NCI-H2196 treated with DMSO at 0.1 percent for 48 hours (cell line): ENCODE measurements at regions not wholly inside any gene's neighbourhood (a gene's known extent, or its start where the extent isn't known, plus 50 kb on each side); places are given as distances from the start of the nearest gene placed in this dataset.

ENCODE experiments used
- DNase-seq: peaks from one replicate; lab custom pipeline; 2025; ENCODE audit not compliant: unreplicated experiment; lab: John Stamatoyannopoulos, UW

DNA sequence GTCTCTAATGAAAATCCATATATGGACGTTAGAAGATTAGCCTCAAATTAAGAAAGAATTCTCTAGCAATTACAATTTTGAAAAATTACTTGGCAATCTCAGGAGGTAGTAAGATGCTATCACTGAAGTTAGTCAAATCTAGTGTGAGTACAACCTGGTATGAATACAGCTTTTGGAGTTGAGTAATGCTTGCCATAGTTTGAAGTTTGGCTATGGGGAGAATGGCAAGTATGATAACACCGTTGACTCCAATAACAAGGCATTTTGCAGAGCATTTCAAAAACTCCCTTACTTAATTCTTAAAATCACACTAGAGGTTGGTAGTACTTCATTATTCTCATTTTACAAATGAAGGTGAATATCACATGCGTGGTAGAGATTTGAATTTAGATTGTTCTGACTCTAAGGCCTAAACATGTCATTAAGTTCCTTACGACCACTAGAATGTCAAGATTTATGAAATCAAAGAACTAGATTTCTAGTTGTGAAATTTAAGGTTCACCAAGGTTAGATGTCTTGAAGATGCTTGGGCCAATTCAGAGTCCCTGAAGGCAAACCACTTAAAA lies 355.4 kb downstream of the ETS1 start:
- no peak for DNase-seq

DNA sequence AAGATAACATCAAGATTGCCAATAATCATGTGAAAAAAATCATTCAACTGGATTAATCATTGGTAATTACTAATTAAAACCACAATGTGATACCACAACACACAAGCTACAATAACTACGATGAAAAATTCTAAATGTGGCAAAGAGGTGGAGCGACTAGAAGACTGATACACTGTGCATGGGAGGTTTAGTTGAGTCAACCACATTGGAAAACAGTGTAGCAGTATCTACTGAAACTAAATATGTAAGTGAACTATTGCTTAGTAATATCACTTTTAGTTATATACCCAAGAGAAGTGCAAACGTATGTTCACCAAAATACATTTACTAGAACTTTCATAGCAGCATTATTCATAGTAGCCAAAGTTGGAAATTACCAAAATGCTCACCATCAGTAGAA lies 359.9 kb downstream of the ETS1 start:
- no peak for DNase-seq

DNA sequence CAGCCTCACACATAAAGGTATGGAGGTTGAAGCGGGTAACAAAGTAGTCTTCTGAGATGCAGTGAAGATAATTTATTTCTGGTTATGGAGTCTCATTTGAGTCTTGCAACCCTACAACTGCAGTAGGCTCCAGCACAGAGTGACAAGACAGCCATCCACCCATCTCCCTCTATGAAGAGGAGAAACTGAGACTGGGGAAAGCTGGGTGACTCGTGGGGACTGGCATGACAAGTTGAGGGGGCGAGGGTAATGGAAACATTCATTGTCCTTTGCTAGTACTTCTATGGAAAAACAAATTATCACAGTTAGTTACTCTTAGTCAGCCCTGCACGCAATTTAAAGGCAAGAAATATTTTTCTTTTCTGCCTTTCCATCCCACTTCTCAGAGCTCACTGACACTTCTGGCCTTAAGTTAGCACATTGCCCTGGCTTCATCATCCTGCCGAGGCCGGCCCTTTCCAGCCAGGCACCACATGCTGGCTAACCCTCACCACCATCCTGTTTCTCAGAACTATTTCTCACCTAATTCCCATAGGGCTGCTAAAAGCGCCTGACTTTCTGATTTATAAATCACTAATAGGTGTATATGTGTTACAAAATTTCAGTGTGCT lies 361.1 kb downstream of the ETS1 start:
- DNase-seq = no peak

DNA sequence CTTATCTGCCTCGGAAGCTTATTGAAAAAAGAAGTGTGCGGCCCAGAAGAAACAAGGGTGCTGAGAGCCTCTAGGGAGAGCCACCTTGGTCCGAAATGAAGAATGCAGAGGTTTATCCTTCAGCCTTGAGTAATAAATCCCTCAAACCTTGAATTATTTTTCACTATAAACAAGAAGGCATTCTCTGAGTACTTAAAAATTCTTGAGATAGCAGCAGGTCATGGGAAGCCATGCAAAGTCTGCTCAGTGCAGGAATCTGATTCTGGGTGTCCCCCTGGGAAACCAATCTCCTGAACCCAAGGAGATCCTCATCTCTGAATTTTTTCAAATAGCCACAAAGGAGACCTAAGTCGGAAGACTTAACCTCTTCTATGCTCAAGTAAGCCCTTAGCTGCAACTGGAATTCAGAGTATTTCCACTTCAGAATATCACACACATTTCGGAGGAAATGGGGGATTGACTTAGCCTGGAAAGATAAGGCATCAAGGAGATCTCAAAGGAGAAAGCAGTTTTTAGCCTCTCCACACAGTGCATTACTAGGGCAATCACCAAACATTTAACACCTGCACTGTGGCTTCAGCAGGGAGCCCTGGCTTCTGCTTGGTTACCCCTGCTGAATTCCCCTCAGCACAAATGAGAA lies 365.0 kb downstream of the ETS1 start:
- no peak for DNase-seq

DNA sequence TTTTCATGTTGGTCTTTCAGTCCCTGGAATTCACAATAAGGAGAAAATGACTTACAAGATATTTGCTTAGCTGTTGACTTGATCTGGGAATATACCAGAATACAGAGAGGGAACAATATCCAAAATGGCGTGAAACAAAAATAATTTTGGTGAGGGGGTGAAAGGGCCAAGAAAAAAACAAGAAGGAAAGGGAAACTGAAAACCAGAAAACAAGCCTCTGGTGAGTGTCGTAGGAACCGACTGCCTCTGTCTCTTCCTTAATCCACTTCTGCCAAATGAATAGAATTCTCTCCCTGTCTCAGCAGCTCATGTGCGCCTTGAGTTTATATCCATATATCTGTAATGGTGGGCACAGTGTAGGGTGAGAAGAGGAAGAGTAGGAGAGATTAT lies 367.6 kb downstream of the ETS1 start:
- DNase-seq = no peak

DNA sequence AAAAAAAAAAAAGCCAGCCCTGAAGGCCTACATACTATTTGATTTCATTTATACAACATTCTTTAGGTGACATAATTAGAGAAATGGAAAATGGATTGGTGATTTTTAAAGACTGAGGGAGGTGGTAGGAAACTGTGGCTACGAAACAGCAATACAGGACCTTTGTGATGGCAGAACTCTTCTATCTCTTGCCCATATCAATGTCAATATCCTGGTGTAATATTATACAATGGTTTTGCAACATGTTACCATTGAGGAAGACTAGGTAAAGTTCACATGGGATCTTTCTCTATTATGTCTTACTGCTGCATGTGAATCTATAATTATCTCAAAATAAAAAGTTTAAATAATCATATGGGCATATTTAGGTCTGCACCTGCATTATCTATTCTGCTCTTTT lies 371.2 kb downstream of the ETS1 start:
- no peak for DNase-seq

DNA sequence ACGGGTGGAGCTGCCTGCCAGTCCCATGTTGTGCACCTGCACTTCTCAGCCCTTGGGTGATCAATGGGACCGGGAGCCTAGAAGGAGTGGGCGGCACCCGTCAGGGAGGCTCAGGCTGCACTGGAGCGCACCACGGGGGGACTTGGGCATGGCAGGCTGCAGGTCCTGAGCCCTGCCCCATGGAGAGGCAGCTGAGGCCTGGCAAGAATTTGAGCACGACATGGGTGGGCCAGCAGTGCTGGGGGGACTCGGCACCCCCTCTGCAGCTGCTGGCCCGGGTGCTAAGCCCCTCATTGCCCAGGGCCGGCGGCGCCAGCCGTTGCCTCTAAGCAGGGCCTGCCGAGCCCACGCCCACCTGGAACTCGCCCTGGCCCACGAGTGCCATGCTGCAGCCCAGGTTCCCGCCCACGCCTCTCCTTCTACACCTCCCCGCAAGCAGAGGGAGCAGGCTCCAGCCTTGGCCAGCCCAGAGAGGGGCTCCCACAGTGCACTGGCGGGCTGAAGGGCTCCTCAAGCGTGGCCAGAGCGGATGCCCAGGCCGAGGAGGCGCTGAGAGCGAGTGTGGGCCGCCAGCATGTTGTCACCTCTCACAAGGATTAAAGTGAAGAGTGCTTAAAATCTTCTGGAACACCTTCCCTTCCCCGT lies 372.0 kb downstream of the ETS1 start:
- no peak for DNase-seq

DNA sequence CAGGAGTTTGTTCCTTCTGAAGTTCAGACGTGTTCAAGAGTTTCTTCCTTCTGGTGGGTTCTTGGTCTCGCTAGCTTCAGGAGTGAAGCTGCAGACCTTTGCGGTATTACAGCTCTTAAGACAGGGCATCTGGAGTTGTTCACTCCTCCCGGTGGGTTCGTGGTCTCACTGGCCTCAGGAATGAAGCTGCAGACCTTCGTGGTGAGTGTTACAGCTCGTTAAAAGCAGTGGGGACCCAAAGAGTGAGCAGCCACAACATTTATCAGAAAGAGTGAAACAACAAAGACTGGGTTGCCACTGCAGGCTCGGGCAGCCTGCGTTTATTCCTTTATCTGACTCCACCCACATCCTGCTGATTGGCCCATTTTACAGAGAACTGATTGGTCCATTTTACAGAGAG lies 373.1 kb downstream of the ETS1 start:
- DNase-seq = no peak

DNA sequence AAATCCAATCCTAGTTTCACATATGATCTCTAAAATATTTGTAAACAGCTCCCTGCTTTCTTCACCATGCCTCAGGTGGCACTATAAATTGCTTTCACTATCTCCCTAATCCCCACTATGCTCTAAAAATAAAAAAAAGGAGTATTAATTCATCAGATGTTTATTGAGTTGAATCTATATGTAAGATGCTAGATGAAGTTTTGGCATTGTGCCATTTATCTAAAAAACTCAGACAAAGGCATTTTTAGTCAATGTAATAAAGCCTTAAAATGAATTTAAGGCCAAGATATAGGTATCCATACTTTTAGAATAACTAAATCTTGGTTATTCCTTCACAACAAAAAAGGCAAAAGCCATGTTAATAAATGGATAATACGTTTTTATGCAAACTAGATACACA lies 373.9 kb downstream of the ETS1 start:
- no peak for DNase-seq

DNA sequence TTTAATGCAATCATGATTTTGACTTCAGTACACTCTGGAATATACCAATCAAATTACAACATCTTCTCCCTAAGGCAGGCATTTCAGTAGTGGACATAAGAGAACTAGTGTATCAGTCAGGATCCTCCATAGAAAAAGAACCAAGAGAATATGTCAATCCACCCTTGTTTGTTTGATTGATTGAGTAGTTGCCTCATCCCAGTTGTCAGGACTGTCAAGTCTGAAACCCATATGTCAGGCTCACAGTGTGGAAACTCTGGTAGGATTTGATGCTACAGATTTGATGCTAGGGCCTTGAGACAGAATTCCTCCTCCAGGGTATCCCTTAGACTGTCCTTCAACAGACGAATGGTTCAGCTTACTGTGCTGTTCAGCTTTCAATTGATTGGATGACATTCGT lies 375.0 kb downstream of the ETS1 start:
- no peak for DNase-seq

DNA sequence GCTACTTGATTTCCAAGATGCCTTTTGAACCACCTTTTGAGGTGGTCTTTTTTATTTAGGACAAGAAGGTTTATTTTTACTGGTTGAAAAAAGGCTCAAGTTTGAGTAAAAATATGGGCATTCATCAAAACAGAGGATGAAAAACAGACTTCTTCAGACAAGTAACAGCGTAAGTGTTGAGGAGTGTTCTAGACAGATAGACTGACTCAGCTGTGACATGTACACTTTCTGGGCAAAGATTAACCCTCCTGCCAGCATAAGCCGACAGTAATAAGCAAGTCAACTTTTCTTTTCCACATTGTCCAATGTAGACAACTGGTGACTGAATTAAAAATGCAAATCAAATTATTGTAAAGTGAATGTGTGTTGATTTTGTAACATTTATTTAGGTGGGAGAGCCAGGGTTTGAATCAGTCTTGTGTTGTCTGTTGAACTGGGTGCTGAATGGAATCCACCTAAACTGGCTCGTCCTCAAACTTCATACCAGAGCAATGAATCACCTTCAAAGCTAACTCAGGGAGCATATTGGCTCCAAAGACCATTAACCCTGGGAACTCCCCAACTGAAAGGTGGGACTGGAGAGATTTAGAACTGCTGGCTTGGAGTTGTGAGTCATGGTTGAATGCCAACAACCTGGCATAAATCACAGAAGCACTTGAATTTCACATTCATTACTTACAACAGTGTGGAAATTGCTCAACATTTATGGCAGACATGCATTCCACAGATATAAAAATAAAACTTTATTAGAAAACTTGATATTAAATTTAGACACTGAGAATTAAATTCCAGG lies 377.0 kb downstream of the ETS1 start:
- peak; percentile 32 for DNase-seq

DNA sequence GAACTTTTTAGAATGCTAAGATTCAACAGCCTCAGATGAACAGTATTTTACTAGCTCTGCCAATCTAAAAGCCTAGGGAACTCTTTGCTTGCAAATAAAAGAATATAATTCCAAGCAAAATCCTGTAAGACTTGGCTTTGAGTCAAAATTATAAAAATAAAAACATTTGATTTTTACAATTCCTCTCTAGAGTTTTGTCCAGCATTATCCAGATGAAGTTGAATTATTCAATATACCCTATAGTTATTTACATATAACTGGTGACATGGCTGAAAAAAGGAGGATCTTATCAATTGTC lies 378.3 kb downstream of the ETS1 start:
- no peak for DNase-seq

DNA sequence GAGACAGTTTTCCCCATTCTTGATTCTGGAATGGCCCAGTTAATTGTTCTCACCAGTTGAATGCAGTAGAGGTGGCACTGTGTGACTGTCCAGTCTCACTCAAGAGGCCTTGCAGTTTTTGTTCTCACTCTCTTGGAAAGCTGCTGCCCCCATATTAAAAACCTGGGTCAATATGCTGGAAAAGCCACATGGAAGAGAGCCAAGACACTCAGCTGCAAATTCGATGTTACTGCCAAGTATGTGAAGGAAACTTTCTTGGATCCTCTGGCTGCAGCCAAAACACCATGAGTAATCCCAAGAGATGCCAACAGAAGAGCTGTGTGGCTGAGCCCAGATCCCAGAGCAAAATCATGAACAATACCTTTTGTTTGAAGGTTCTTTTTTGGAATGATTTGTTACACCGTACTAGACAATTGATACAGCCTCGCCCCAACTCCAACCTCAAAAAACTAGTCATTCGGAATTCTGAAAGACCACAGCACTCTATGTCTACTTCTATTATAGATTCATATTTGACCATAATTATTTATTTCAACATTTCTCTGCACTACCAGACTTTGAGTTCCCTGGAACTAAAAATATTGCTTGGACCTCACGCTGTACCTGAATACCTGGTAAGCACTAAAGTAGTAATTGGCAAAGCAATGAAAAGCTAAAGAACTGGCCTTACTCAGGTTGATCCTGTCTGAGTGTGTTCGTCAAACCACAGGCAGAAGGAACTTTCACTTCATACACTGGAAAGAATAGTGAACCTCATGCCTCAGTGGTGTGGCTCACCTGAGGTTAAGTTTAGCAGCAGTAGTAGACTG lies 378.8 kb downstream of the ETS1 start:
- no peak for DNase-seq

DNA sequence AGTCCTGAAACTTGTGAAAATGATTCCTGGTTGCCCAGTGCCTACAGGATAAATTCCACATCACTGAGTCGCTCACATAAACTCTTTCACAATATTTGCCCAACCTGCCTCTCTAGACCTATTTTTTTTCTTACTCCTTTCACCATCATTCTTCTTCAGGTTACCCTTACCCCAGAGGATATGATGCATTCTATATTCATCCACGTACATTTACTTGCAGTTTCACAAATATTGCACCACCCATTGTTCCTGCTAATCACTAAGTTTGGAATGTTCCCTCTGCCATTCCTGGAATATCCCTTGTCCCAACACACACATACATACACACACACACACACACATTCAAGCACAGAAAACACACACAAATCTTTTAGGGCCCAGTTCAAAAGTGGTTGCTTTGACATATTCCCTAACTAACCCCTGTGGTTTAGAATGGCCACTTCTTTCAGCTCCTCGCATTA lies 379.5 kb downstream of the ETS1 start:
- no peak for DNase-seq

DNA sequence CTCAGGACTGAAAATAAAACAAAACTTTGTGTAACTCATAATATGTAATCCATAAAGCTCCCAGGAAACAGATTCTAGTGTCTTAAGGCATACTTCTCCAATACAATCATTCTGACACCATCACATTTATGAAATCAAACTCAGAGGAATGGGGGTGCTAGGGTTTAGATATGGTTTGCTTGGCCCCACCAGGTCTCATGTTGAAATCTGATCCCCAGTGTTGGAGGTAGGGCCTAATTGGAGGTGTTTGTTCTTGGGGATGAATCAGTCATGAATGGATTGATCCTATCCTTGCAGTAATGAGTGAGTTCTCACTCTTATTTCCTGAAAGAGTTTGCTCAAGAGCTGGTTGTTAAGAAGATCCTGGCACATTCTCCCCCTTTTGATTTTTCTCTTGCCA lies 380.9 kb downstream of the ETS1 start:
- no peak for DNase-seq

DNA sequence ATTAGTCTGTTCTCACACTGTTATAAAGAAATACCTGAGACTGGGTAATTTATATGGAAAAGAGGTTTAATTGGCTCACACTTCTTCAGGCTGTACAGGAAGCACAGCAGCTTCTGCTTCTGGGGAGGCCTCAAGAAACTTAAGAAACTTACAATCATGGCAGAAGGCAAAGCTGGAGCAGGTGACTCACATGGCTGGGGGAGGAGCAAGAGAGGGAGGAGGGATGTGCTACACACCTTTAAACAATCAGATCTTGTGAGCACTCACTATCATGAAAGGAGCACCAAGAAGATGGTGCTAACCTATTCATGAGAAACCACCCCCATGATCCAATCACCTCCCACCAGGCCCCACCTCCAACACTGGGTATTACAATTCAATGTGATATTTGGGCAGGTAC lies 381.6 kb downstream of the ETS1 start:
- DNase-seq = no peak

DNA sequence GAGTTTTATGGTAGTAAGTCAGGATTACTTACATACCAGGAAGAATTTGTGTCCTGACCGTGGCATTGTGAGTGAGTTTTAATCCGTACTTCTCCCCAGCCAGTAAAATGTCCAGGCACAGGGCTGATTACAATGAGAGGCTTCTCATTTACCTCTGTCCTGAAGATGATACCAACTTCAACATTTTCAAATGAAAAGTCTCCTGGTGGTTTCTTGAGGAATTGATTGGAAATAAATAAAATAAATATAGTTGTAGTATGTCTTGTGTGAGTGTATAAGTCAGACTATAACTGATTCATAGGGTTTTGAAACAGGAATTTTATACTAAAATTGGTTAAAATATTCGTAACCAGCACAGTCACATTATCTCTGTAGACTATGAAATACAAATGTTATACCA lies 382.5 kb downstream of the ETS1 start:
- no peak for DNase-seq

DNA sequence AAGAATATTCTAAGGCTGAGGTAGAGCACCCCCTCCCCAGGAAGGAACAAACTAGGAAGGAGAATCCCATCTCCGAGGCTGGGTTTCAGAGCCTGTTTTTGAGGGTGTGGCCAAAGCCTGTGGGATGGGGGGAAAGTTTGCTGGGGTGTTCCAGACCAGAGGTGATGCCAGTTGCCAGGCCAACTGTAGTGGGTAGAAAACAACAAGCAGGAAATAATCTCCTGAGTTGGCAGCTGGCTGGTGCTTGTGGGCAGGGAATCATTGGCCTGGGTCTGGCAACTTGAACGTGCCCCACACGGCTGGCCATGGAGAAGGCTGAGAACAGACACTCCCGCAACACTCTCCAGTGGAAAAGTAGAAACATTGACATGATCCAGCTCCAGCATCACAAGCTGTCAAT lies 385.6 kb downstream of the ETS1 start:
- no peak for DNase-seq

DNA sequence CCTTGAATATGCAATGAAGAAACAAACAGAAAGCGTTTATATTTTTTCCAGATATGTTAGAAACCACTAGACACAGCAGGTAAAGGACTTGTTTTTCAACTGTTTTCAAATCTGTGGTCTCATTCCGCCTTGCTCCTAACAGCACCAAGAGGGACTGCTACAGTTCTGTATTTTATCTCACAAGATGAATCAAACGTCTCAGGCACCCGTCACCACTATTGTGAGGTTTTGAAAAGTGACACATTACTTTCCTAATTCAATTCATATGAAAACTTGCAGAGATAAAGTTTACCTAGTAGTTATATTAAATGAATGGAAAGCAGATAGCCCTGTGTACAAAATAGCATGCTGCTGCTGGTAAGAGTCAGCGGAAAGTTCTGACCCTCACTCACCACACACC lies 386.3 kb downstream of the ETS1 start:
- no peak for DNase-seq

DNA sequence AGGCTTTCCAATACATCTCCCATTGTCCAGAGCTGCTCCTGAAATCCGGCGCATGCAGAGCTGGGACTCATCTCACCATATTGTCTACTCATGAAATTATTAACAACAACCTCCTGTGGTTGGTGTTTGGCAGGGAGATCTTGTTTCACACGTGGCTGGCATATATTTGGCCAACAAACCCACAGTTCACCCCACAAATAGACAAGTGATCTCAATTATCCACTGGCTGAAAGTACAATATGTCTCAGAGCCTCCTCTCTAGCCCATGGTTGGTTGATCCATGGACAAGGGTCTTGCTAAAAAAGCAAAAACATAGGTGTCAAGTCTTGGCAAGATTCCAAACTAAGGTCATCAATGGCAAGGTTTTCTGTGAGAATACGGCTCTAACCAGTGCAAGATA lies 386.9 kb downstream of the ETS1 start:
- no peak for DNase-seq

DNA sequence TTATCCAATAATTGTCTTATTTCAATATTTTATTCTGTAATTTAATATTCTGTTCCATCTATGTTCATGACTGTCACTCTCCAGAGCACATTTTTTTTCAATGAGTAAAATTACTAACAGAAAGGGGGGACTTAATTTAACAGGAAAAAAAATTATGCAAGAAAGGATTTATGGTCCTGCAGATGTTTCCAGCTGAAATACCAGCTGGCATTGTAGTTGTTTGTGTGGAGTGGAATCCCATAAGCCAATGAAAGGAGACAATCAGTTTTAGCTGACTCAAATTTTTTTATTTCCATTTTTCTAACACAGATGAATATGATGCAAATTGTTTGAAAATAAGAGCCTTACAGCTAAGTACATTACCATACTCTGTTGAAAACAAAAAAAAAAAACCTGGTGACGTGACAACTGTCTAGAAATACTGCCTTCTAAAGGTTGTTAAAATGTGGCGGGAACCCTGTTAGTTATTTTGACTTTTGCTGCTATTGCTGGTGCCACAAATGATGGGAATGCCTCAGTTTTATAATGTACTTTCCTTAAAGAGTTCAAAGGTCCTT lies 389.1 kb downstream of the ETS1 start:
- DNase-seq = no peak
